Right hindlimb (tissue), 1 donor: ENCODE measurements at regions not wholly inside any gene's neighbourhood (a gene's known extent, or its start where the extent isn't known, plus 50 kb on each side); places are given as distances from the start of the nearest gene placed in this dataset.

Source experiments
- DNase-seq: peaks from one replicate; pipeline ENCODE4 v3.0.0-alpha.2; 2018

- no peak for DNase-seq
These were observed 109.0 kb upstream of the VIPR2 start for GRCh38 chr7:159253657-159254056.

- DNase-seq, result no peak
These were observed 105.8 kb upstream of the VIPR2 start for GRCh38 chr7:159250471-159250870.

- no peak for DNase-seq
These were observed 105.0 kb upstream of the VIPR2 start for GRCh38 chr7:159249671-159250070.

GRCh38 chr7:159247910-159248309 is 103.2 kb upstream of the VIPR2 start:
- DNase-seq, result no peak

GRCh38 chr7:159246702-159247480 is 102.2 kb upstream of the VIPR2 start:
- no peak for DNase-seq

- no peak for DNase-seq
These were observed 96.3 kb upstream of the VIPR2 start for GRCh38 chr7:159240962-159241361.

GRCh38 chr7:159239028-159239427 is 94.4 kb upstream of the VIPR2 start:
- no peak for DNase-seq

GRCh38 chr7:159238541-159238940 is 93.9 kb upstream of the VIPR2 start:
- DNase-seq, result no peak

- DNase-seq, result peak; percentile 71
These were observed 92.5 kb upstream of the VIPR2 start for GRCh38 chr7:159237022-159237653.

- no peak for DNase-seq
These were observed 86.3 kb upstream of the VIPR2 start for GRCh38 chr7:159231017-159231416.

- no peak for DNase-seq
These were observed 85.2 kb upstream of the VIPR2 start for GRCh38 chr7:159229683-159230475.

GRCh38 chr7:159227433-159227832 is 82.8 kb upstream of the VIPR2 start:
- no peak for DNase-seq

GRCh38 chr7:159226011-159226702 is 81.5 kb upstream of the VIPR2 start:
- no peak for DNase-seq

GRCh38 chr7:159218607-159219006 is 73.9 kb upstream of the VIPR2 start:
- DNase-seq, result no peak

GRCh38 chr7:159218170-159218569 is 73.5 kb upstream of the VIPR2 start:
- DNase-seq, result no peak

- no peak for DNase-seq
These were observed 70.4 kb upstream of the VIPR2 start for GRCh38 chr7:159215076-159215475.

- no peak for DNase-seq
These were observed 68.6 kb upstream of the VIPR2 start for GRCh38 chr7:159213253-159213652.

GRCh38 chr7:159212226-159212625 is 67.6 kb upstream of the VIPR2 start:
- DNase-seq, result no peak

GRCh38 chr7:159211540-159212182 is 67.0 kb upstream of the VIPR2 start:
- peak; percentile 80 for DNase-seq

- DNase-seq, result no peak
These were observed 66.0 kb upstream of the VIPR2 start for GRCh38 chr7:159210581-159211235.

GRCh38 chr7:159209429-159209828 is 64.8 kb upstream of the VIPR2 start:
- DNase-seq, result no peak

GRCh38 chr7:159207951-159208350 is 63.3 kb upstream of the VIPR2 start:
- DNase-seq, result no peak
